GM12873 (cell line): ENCODE measurements at regions not wholly inside any gene's neighbourhood (a gene's known extent, or its start where the extent isn't known, plus 50 kb on each side); places are given as distances from the start of the nearest gene placed in this dataset.

Experiments used
- TF ChIP-seq, protein P1 (sequence below): IDR thresholded peaks from 2 replicates; pipeline ENCODE4 v1.5.1; 2012; ENCODE audit warnings: low read depth, mild to moderate bottlenecking, moderate library complexity, low read length, control low read depth; ENCODE audit not compliant: insufficient read depth; ENCODE audit errors: missing control alignments

DNA sequence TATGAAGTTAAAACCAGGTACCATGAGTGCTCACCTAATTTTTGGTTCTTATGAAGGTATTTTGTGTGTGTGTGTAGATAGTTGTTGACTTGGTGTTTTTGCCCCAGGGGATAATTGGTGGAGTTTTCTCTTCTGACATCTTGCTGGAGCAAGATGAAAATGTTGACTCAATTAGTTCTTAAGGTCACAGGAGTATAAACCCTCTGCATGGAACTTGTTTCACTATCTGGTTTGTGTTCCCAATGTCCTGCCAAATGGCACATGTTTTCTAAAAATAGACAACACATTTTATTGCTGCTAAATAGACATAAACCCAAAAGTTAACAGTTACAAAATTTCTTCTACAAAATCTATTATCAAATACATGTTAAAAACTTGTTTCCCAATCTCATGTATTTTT is 180.9 kb downstream of the FAM170A start:
- TF ChIP-seq, protein P1, sequence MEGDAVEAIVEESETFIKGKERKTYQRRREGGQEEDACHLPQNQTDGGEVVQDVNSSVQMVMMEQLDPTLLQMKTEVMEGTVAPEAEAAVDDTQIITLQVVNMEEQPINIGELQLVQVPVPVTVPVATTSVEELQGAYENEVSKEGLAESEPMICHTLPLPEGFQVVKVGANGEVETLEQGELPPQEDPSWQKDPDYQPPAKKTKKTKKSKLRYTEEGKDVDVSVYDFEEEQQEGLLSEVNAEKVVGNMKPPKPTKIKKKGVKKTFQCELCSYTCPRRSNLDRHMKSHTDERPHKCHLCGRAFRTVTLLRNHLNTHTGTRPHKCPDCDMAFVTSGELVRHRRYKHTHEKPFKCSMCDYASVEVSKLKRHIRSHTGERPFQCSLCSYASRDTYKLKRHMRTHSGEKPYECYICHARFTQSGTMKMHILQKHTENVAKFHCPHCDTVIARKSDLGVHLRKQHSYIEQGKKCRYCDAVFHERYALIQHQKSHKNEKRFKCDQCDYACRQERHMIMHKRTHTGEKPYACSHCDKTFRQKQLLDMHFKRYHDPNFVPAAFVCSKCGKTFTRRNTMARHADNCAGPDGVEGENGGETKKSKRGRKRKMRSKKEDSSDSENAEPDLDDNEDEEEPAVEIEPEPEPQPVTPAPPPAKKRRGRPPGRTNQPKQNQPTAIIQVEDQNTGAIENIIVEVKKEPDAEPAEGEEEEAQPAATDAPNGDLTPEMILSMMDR, result no peak

DNA sequence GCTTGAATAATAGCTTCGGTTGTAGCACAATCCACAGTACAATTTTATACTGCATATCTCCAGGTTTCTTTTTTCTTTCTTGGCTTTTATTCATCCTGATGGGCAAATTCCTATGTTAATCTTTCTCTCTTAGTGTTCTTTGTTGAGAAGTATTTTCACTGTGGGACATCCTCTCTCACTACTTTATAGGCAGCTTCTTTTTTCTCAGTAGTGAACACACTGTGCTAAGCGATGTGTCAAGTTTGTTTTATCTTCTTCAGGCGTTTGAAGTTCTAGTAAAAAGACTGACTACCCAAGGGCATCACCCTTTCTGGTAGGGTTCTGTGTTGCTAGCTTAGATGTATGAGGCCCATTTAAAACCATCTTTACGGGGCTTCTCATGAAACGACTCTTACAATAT is 182.1 kb downstream of the FAM170A start:
- TF ChIP-seq, protein P1, result no peak

DNA sequence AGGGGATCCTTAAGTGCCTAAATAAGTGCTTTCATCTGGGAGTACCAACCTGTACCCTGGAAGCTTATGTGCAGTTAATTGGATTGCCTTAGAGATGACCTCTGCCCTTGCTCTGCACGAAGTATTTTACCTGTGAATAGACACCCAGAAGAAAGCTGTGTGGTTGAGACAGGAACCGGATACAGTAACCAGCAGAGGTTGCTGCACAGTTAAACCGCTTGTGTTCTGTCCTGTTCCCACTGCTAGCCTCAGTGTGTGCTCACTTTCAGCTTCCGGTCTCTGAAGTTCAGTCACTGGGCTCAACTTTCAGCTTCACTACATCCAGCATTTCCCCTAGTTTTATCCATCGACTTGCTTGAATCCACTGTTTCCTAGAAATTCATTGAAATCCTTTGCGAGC is 185.3 kb downstream of the FAM170A start:
- TF ChIP-seq, protein P1, result no peak

DNA sequence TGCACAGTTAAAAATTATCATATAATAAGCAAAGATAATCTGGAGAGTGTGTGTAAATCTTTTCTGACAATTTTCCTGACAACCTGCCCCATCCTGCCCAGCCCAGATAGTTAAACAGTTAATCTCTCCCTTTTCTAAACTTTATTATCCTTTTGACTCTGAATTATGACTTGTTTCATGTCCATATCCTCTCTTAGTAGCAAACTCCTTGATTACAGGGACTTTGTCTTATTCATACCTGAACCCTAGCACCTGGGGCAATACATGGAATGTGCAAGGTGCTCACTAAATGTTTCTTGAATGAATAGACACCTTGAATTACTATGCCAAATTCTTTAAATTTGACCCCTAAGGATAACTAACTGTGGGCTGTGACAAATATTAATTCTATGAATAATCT is 186.7 kb downstream of the FAM170A start:
- TF ChIP-seq, protein P1, result no peak

DNA sequence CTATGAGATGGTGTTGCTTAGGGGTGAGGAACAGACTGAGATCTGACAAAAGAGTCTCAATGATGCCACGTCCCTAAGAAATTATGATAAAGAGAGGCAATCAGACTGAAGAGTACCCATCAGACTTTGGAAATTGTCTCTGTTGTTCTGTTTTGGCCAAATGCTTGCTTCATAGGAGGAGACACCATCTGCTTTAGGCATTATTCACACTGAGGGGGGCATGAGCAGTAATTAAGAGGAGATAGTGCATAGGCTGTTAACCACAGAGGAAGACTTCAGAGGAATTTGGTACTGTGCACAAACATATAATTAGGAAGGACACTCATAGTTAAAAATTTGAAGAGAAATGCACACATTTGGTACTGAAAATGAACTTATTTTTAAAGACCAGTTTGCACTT is 190.7 kb downstream of the FAM170A start:
- TF ChIP-seq, protein P1, result no peak

DNA sequence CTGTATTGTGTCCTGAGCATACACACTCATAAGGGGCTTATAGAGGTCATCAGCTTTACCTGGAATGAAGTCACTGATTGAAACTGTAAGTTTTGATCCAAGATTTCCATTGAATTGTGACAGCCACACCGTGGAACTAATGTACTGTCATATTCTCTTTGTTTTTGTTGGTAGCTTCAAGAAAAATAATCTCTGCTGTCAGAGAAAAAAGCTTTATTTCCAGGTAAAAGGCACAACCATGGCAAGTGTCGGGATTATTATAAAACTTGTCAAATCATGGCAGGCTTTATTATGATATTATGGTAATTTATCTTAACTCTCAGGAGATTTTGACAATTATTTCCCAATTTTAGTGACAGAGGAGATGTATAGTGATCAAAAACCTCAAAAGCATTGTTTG is 191.2 kb downstream of the FAM170A start:
- TF ChIP-seq, protein P1, result no peak

DNA sequence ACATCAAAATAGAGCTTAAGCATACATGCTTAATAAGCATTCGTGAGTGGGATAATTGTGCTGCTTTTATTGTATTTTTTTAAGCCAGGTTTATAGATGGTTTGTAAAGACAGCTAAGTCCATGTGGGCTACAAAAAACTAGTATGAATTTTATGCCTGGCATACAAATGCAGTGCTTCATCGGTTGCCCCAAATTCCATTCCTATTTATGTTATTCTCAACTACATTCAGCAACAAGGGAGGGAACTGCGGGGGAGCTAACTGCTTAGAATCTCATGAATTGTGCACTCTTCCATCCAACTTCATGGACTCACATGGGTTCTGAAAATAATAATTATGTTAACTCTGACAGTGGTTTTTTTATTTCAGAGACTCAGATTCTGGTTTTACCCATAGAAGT is 199.2 kb downstream of the FAM170A start:
- TF ChIP-seq, protein P1, result no peak
